H1 (cell line): ENCODE measurements at regions not wholly inside any gene's neighbourhood (a gene's known extent, or its start where the extent isn't known, plus 50 kb on each side); places are given as distances from the start of the nearest gene placed in this dataset.

Experiments
- CTCF ChIA-PET: fragments of 300-600 bp; sonication (Branson Sonifier 250); formaldehyde crosslinking; loops from one replicate; lab custom pipeline; 2021; ENCODE audit not compliant: partially characterized antibody; lab: Charles Lee
- POLR2A ChIA-PET: fragments of 300-600 bp; sonication (Branson Sonifier 250); formaldehyde crosslinking; loops from one replicate; lab custom pipeline; 2021; ENCODE audit warnings: inconsistent platforms; ENCODE audit not compliant: partially characterized antibody; lab: Charles Lee
- DNase-seq, 2 experiments: peaks; one replicate each; pipeline versions ENCODE4 v3.0.0 to v3.0.0-alpha.2; 2010 to 2022; ENCODE audit warnings: low spot score in 2 of 2, low read depth in 1 of 2, mixed read lengths in 1 of 2
- FAIRE-seq: peaks from 2 replicates; lab custom pipeline; 2011; peaks lifted over from hg19 to GRCh38; lab: Jason Lieb, UNC
- H2AFZ ChIP-seq: 2 replicates; pipeline ENCODE4 v1.8.1; 2012; ENCODE audit warnings: low read length, inconsistent platforms
- H2AK5ac ChIP-seq: 2 replicates; pipeline ENCODE4 v1.6.1; 2013; ENCODE audit warnings: low read depth, low read length
- H2BK120ac ChIP-seq: replicated peaks from 2 replicates; pipeline ENCODE3; 2013; ENCODE audit warnings: low read depth, low read length, inconsistent platforms
- H2BK12ac ChIP-seq: 2 replicates; pipeline ENCODE4 v1.6.1; 2013; ENCODE audit warnings: low read depth, low read length
- H2BK15ac ChIP-seq: 2 replicates; pipeline ENCODE4 v1.6.1; 2013; ENCODE audit warnings: low read length
- H2BK20ac ChIP-seq: 2 replicates; pipeline ENCODE4 v1.6.1; 2013; ENCODE audit warnings: low read length
- H2BK5ac ChIP-seq: 2 replicates; pipeline ENCODE4 v1.6.1; 2013; ENCODE audit warnings: low read depth, low read length
- H3K14ac ChIP-seq: 2 replicates; pipeline ENCODE4 v1.6.1; 2013; ENCODE audit warnings: inconsistent platforms; ENCODE audit not compliant: insufficient read length
- H3K18ac ChIP-seq: 2 replicates; pipeline ENCODE4 v1.6.1; 2013; ENCODE audit warnings: low read length; ENCODE audit errors: extremely low read depth
- H3K23ac ChIP-seq: 2 replicates; pipeline ENCODE4 v1.6.1; 2013; ENCODE audit warnings: inconsistent platforms; ENCODE audit not compliant: insufficient read length
- H3K23me2 ChIP-seq: 2 replicates; pipeline ENCODE4 v1.6.1; 2013; ENCODE audit warnings: low read depth, low read length
- H3K27ac ChIP-seq: 2 replicates; pipeline ENCODE4 v1.6.1; 2011; ENCODE audit warnings: low read depth, low read length, inconsistent platforms
- H3K27me3 ChIP-seq, 4 experiments: replicated peaks in 1 of 4; 1 replicate in 1 of 4; 2 replicates in 3 of 4; pipeline versions ENCODE4 v1.6.1 to v1.8.1; 2011 to 2013; ENCODE audit warnings: low read length in 3 of 4, mild to moderate bottlenecking in 3 of 4, inconsistent platforms in 2 of 4, mixed read lengths in 2 of 4, moderate library complexity in 1 of 4; ENCODE audit not compliant: control insufficient read depth in 3 of 4, insufficient read depth in 3 of 4; ENCODE audit errors: extremely low read depth in 1 of 4
- H3K36me3 ChIP-seq, 4 experiments: 2 replicates each; pipeline versions ENCODE4 v1.6.1 to v1.8.1; 2011 to 2013; ENCODE audit warnings: mild to moderate bottlenecking in 4 of 4, low read length in 3 of 4, moderate library complexity in 2 of 4, control low read depth in 1 of 4, inconsistent platforms in 1 of 4; ENCODE audit not compliant: insufficient read depth in 4 of 4, control insufficient read depth in 2 of 4
- H3K4ac ChIP-seq: replicated peaks from 2 replicates; pipeline ENCODE3; 2013; ENCODE audit warnings: low read length, low read depth, mixed read lengths, inconsistent platforms; ENCODE audit not compliant: insufficient read length
- H3K4me1 ChIP-seq, 4 experiments: replicated peaks in 1 of 4; 1 replicate in 1 of 4; 2 replicates in 3 of 4; pipeline versions ENCODE4 v1.6.1 to v1.8.1; 2011 to 2013; ENCODE audit warnings: low read length in 3 of 4, inconsistent platforms in 2 of 4, mixed read lengths in 1 of 4; ENCODE audit not compliant: insufficient read depth in 4 of 4, control insufficient read depth in 3 of 4
- H3K4me2 ChIP-seq, 2 experiments: 2 replicates each; pipeline versions ENCODE4 v1.6.1 to v1.8.1; 2011 to 2013; ENCODE audit warnings: low read depth in 2 of 2, low read length in 2 of 2, control low read depth in 1 of 2, inconsistent platforms in 1 of 2, mild to moderate bottlenecking in 1 of 2; ENCODE audit not compliant: insufficient read depth in 1 of 2
- H3K4me3 ChIP-seq, 4 experiments: fragments of 200-600, 300-600 bp in 1 of 4; sonication (generic), shearing (Covaris generic), sonication (Bioruptor Twin) in 1 of 4; 2 replicates each; pipeline versions ENCODE4 v1.5.1 to v1.8.1; 2011 to 2016; ENCODE audit warnings: low read length in 4 of 4, low read depth in 3 of 4, control low read depth in 2 of 4, inconsistent platforms in 2 of 4, mild to moderate bottlenecking in 2 of 4, mixed read lengths in 1 of 4, moderate library complexity in 1 of 4; ENCODE audit not compliant: insufficient read depth in 2 of 4; ENCODE audit errors: extremely low read depth in 1 of 4
- H3K56ac ChIP-seq: replicated peaks from 2 replicates; pipeline ENCODE3; 2013; ENCODE audit warnings: low read depth, mild to moderate bottlenecking, mixed read lengths, low read length, inconsistent platforms; ENCODE audit not compliant: insufficient read length
- H3K79me1 ChIP-seq: 2 replicates; pipeline ENCODE4 v1.6.1; 2013; ENCODE audit warnings: low read depth, low read length, control low read depth
- H3K79me2 ChIP-seq, 2 experiments: 2 replicates each; pipeline versions ENCODE4 v1.6.1 to v1.8.1; 2012 to 2013; ENCODE audit warnings: low read length in 2 of 2, mild to moderate bottlenecking in 2 of 2, inconsistent platforms in 1 of 2; ENCODE audit not compliant: insufficient read depth in 2 of 2, control insufficient read depth in 1 of 2
- H3K9ac ChIP-seq, 4 experiments: replicated peaks in 1 of 4; 1 replicate in 1 of 4; 2 replicates in 3 of 4; pipeline versions ENCODE4 v1.6.1 to v1.8.1; 2011 to 2013; ENCODE audit warnings: low read depth in 3 of 4, low read length in 3 of 4, control low read depth in 2 of 4, mild to moderate bottlenecking in 2 of 4, moderate library complexity in 2 of 4, inconsistent platforms in 1 of 4; ENCODE audit errors: extremely low read depth in 1 of 4
- H3K9me3 ChIP-seq, 2 experiments: 2 replicates each; pipeline versions ENCODE4 v1.6.1 to v1.8.1; 2012 to 2013; ENCODE audit warnings: mild to moderate bottlenecking in 2 of 2, moderate library complexity in 2 of 2, control low read depth in 1 of 2, inconsistent platforms in 1 of 2, low read depth in 1 of 2, low read length in 1 of 2, mixed read lengths in 1 of 2; ENCODE audit not compliant: insufficient read depth in 2 of 2
- H4K20me1 ChIP-seq, 2 experiments: replicated peaks in 1 of 2; 2 replicates each; pipeline versions ENCODE3 to v1.8.1; 2011 to 2013; ENCODE audit warnings: inconsistent platforms in 2 of 2, low read length in 2 of 2, mild to moderate bottlenecking in 1 of 2; ENCODE audit not compliant: insufficient read depth in 2 of 2, control insufficient read depth in 1 of 2
- H4K5ac ChIP-seq: 2 replicates; pipeline ENCODE4 v1.6.1; 2013; ENCODE audit warnings: low read length, low read depth, mixed read lengths, inconsistent platforms; ENCODE audit not compliant: insufficient read length
- H4K8ac ChIP-seq: 2 replicates; pipeline ENCODE4 v1.8.0; 2013; ENCODE audit warnings: mild to moderate bottlenecking, moderate library complexity, low read length, inconsistent platforms; ENCODE audit not compliant: insufficient read depth; ENCODE audit errors: extremely low read depth
- H4K91ac ChIP-seq: replicated peaks from 2 replicates; pipeline ENCODE3; 2013; ENCODE audit warnings: low read length, mixed read lengths, inconsistent platforms; ENCODE audit not compliant: insufficient read length
- GTF2F1 ChIP-seq: IDR thresholded peaks from 2 replicates; pipeline ENCODE4 v1.6.1; 2012; ENCODE audit warnings: low read depth, low read length, improper control_type of control experiment, borderline replicate concordance
- USF2 ChIP-seq: IDR thresholded peaks from 2 replicates; pipeline ENCODE4 v1.6.1; 2011; ENCODE audit warnings: low read length, improper control_type of control experiment
- WGBS, 2 experiments: shearing (Covaris generic) in 1 of 2; methylation state at CpG; one replicate each; pipeline versions ENCODE4 v1.1.6 to v1.1.7; 2013 to 2015; ENCODE audit warnings: low lambda C conversion rate in 2 of 2, mixed read lengths in 2 of 2, inconsistent platforms in 1 of 2, low coverage in 1 of 2, missing lambda C conversion rate in 1 of 2; ENCODE audit not compliant: insufficient replicate concordance in 2 of 2, insufficient coverage in 1 of 2, insufficient read length in 1 of 2; ENCODE audit errors: extremely low coverage in 1 of 2, missing lambda C conversion rate in 1 of 2; 5-methylcytosine and 5-hydroxymethylcytosine counted together

GRCh38 chr19:13644645-13645044, 119.7 kb upstream of the MRI1 start:
- TF ChIP-seq USF2 (peak; percentile 56), GTF2F1 (no peak)
- Histone ChIP-seq H2AFZ (no peak overlapping the region), H3K27me3 (no peaks in the 10 kb centered on the region), H3K56ac (no peak overlapping the region), H2BK12ac (no peak overlapping the region), H3K9me3 (0 out of 4 replicates have a peak, but pooled peaks cover 0 to 2% of the 10 kb centered on the region in 2 experiments), H3K79me1 (no peaks in the 10 kb centered on the region), H3K9ac (no peak overlapping the region), H3K23me2 (no peaks in the 10 kb centered on the region), H4K5ac (no peak overlapping the region), H4K8ac (no peak overlapping the region), H2BK15ac (no peak overlapping the region), H2BK20ac (no peak overlapping the region), H4K20me1 (no peaks in the 10 kb centered on the region), H2BK120ac (no peak overlapping the region), H3K4me1 (peaks cover 0 to 2% (median 0%) of the 10 kb centered on the region in 4 experiments; a peak in 3 of 7 replicates), H3K36me3 (no peaks in the 10 kb centered on the region), H3K23ac (no peak overlapping the region), H3K18ac (no peak overlapping the region), H4K91ac (no peak overlapping the region), H3K14ac (no peak overlapping the region), H3K4me2 (no peak overlapping the region), H3K4ac (no peak overlapping the region), H3K4me3 (no peak overlapping the region), H2AK5ac (no peak overlapping the region), H3K79me2 (no peaks in the 10 kb centered on the region), H3K27ac (no peak overlapping the region), H2BK5ac (no peak overlapping the region)
- FAIRE-seq (no peak), DNase-seq (no peak)
- WGBS, 2 experiments, result 93% methylated on average over 3 of the region's 3 CpGs; no CpG with 5 or more reads in 1 of the 2 experiments
- POLR2A ChIA-PET, result no interaction called here
- CTCF ChIA-PET, result interaction anchor here (1.4 kb wide), 2 partner anchors 10 to 55 kb away, joined by 3 read pairs; no protein-coding TSS in a partner anchor
